ENCODE measurements at regions not wholly inside any gene's neighbourhood (a gene's known extent, or its start where the extent isn't known, plus 50 kb on each side); places are given as distances from the start of the nearest gene placed in this dataset.
"Not testable (repeated sequence)": the region's sequence is repeated elsewhere in the genome, so short reads cannot be mapped to it uniquely, and the experiment has no call there.

DNA sequence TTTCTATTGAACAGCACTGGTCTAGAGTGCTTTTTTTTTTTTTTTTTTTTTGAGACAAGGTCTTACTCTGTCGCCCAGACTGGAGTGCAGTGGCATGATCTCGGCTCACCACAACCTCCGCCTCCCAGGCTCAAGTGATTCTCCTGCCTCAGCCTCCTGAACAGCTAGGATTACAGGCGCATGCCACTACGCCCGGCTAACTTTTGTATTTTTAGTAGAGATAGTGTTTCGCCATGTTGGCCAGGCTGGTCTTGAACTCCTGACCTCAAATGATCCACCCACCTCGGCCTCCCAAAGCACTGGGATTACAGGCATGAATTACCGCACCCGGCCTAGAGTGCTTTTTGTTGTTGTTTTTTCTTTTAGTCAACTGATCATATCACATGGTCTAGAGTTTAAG lies 79.0 kb upstream of the LRPPRC start:
- H3K9me3 ChIP-seq (replicated peaks; ENCODE audit: control insufficient read depth, insufficient read depth, low read length); H4K20me1 ChIP-seq (ENCODE audit: control insufficient read depth, insufficient read depth); in situ Hi-C loops (cut with MboI); ATAC-seq; H3K4me2 ChIP-seq (ENCODE audit: control insufficient read depth, insufficient read depth); BruUV-seq (replicated peaks); FAIRE-seq; H3K27ac ChIP-seq (ENCODE audit: control insufficient read depth, insufficient read depth); H3K4me3 ChIP-seq; RAD21 ChIA-PET (ENCODE audit: unreplicated experiment); H2AFZ ChIP-seq (ENCODE audit: control insufficient read depth, low read depth, low read length); H3K79me2 ChIP-seq (ENCODE audit: control insufficient read depth, insufficient read depth, low read length); H3K9ac ChIP-seq (ENCODE audit: control insufficient read depth, insufficient read depth, low read length); intact Hi-C loops (cut with micrococcal nuclease; ENCODE audit: unreplicated experiment); SMC1A ChIA-PET (ENCODE audit: uncharacterized antibody, unreplicated experiment); H3K36me3 ChIP-seq (ENCODE audit: control insufficient read depth in 2 of 2, insufficient read depth in 2 of 2, low read length in 1 of 2); H3K4me1 ChIP-seq (ENCODE audit: control insufficient read depth, insufficient read depth, low read length); DNase-seq (ENCODE audit: low read depth, low spot score); H3K27me3 ChIP-seq (replicated peaks in 1 of 2; ENCODE audit: control insufficient read depth in 2 of 2, insufficient read depth in 2 of 2, low read length in 1 of 2); POLR2A ChIA-PET: not testable (repeated sequence)
- WGBS (ENCODE audit: insufficient coverage, insufficient replicate concordance, low lambda C conversion rate, missing lambda C conversion rate) = 87% methylated on average over 10 of the region's 10 CpGs
- CTCF ChIA-PET = interaction anchor here (0.8 kb wide), 1 partner anchor 60 kb away, joined by 3 read pairs; no protein-coding TSS in a partner anchor

DNA sequence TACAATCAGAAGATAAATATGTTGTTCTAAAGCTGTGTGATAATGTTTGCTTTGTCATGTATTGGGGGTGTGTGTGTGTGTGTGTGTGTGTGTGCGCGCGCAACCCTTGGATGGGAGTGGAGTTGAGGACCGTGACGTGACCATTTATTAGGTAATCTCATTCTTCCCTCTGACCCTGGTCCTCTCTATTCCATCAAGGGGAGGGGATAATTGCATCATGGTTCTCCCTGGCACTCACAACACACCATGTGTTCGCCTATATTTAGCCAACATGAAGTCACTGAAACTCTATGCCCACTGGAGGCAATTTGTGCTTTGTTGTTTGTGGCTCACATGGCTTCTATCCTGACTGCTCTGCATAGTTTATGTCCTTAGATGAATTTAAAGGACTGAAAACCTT lies 79.8 kb upstream of the LRPPRC start:
- FAIRE-seq (no peak), ATAC-seq (no peak), DNase-seq (ENCODE audit: low read depth, low spot score) (no peak)
- ChIA-PET SMC1A (ENCODE audit: uncharacterized antibody, unreplicated experiment) (interaction anchor here (1.1 kb wide), 1 partner anchor 13 kb away, joined by 4 read pairs; no protein-coding TSS in a partner anchor), POLR2A (no interaction called here), RAD21 (ENCODE audit: unreplicated experiment) (no interaction called here), CTCF (interaction anchor here (0.5 to 0.8 kb wide), 2 partner anchors 17 to 61 kb away, joined by 3 to 4 read pairs; no protein-coding TSS in a partner anchor)
- H3K4me2 ChIP-seq (ENCODE audit: control insufficient read depth, insufficient read depth) = no peak overlapping the region
- no TSS peak for BruUV-seq (replicated peaks)
- TF ChIP-seq RAD21 (IDR thresholded peaks at IDR 0.05; ENCODE audit: insufficient read depth, low read depth, low read length) = no peak
- no peak for TF ChIP-seq RUNX3 (IDR thresholded peaks at IDR 0.05; ENCODE audit: low read length)
- TF ChIP-seq, protein P1, sequence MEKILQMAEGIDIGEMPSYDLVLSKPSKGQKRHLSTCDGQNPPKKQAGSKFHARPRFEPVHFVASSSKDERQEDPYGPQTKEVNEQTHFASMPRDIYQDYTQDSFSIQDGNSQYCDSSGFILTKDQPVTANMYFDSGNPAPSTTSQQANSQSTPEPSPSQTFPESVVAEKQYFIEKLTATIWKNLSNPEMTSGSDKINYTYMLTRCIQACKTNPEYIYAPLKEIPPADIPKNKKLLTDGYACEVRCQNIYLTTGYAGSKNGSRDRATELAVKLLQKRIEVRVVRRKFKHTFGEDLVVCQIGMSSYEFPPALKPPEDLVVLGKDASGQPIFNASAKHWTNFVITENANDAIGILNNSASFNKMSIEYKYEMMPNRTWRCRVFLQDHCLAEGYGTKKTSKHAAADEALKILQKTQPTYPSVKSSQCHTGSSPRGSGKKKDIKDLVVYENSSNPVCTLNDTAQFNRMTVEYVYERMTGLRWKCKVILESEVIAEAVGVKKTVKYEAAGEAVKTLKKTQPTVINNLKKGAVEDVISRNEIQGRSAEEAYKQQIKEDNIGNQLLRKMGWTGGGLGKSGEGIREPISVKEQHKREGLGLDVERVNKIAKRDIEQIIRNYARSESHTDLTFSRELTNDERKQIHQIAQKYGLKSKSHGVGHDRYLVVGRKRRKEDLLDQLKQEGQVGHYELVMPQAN (conservative IDR thresholded peaks at IDR 0.05) = no peak
- no peak for TF ChIP-seq DPF2 (IDR thresholded peaks at IDR 0.05)
- no peak for TF ChIP-seq RBBP5 (conservative IDR thresholded peaks at IDR 0.05)
- no peak for TF ChIP-seq CHD1 (IDR thresholded peaks at IDR 0.05; ENCODE audit: low read depth, low read length)
- TF ChIP-seq ZSCAN29 (IDR thresholded peaks at IDR 0.05) = no peak
- WGBS (ENCODE audit: insufficient coverage, insufficient replicate concordance, low lambda C conversion rate, missing lambda C conversion rate) = 78% methylated on average over 6 of the region's 6 CpGs
- H3K9ac ChIP-seq (ENCODE audit: control insufficient read depth, insufficient read depth, low read length) = no peak overlapping the region
- H2AFZ ChIP-seq (ENCODE audit: control insufficient read depth, low read depth, low read length) = no peak overlapping the region
- intact Hi-C loops (cut with micrococcal nuclease; ENCODE audit: unreplicated experiment) (no loop called here), in situ Hi-C loops (cut with MboI) (no loop called here)
- no peaks in the 10 kb centered on the region for H3K27me3 ChIP-seq (replicated peaks in 1 of 2; ENCODE audit: control insufficient read depth in 2 of 2, insufficient read depth in 2 of 2, low read length in 1 of 2)
- no peaks in the 10 kb centered on the region for H3K36me3 ChIP-seq (ENCODE audit: control insufficient read depth in 2 of 2, insufficient read depth in 2 of 2, low read length in 1 of 2)
- no peak overlapping the region for H3K4me3 ChIP-seq
- H4K20me1 ChIP-seq (ENCODE audit: control insufficient read depth, insufficient read depth) = no peaks in the 10 kb centered on the region
- no peak overlapping the region for H3K27ac ChIP-seq (ENCODE audit: control insufficient read depth, insufficient read depth)
- no peaks in the 10 kb centered on the region for H3K79me2 ChIP-seq (ENCODE audit: control insufficient read depth, insufficient read depth, low read length)
- H3K4me1 ChIP-seq (ENCODE audit: control insufficient read depth, insufficient read depth, low read length) = 0 out of 2 replicates have a peak, but pooled peaks cover 3% of the 10 kb centered on the region
- H3K9me3 ChIP-seq (replicated peaks; ENCODE audit: control insufficient read depth, insufficient read depth, low read length) = no peaks in the 10 kb centered on the region; the same call in 2 of the 3 replicates
